ENCODE measurements at regions not wholly inside any gene's neighbourhood (a gene's known extent, or its start where the extent isn't known, plus 50 kb on each side); places are given as distances from the start of the nearest gene placed in this dataset.

DNA sequence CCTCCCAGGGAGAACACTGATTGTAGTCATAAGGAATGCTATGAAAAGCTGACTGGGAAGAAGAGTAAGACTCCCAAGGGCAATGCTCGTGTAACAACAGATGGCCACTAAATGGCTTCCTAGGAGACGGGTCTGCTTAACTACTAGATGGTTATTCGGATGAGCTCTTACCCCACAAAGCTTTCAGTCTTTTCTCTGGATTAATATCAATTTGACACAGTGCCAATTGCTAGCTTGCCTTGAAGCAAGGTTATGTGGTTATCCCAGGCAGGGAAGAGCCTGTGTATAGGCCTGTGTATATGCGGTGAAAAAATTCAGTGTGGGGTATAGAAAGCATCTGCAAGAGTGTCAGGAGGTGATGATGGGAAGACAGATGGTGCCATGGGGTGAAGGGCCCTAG is 86.4 kb upstream of the NOX3 start:
- TF ChIP-seq, protein P1, sequence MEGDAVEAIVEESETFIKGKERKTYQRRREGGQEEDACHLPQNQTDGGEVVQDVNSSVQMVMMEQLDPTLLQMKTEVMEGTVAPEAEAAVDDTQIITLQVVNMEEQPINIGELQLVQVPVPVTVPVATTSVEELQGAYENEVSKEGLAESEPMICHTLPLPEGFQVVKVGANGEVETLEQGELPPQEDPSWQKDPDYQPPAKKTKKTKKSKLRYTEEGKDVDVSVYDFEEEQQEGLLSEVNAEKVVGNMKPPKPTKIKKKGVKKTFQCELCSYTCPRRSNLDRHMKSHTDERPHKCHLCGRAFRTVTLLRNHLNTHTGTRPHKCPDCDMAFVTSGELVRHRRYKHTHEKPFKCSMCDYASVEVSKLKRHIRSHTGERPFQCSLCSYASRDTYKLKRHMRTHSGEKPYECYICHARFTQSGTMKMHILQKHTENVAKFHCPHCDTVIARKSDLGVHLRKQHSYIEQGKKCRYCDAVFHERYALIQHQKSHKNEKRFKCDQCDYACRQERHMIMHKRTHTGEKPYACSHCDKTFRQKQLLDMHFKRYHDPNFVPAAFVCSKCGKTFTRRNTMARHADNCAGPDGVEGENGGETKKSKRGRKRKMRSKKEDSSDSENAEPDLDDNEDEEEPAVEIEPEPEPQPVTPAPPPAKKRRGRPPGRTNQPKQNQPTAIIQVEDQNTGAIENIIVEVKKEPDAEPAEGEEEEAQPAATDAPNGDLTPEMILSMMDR (IDR thresholded peaks at IDR 0.05), result no peak
- no peak for TF ChIP-seq POLR2A (IDR thresholded peaks at IDR 0.05)
